HEK293T (cell line): ENCODE measurements at regions not wholly inside any gene's neighbourhood (a gene's known extent, or its start where the extent isn't known, plus 50 kb on each side); places are given as distances from the start of the nearest gene placed in this dataset.

Experiments
- BHLHE40 ChIP-seq: fragments of 450-650 bp; IDR thresholded peaks from 2 replicates; pipeline ENCODE4 v1.6.1; 2016; ENCODE audit warnings: mild to moderate bottlenecking, moderate library complexity, borderline replicate concordance
- FOXK2 ChIP-seq: fragments of 450-650 bp; IDR thresholded peaks from 2 replicates; pipeline ENCODE4 v1.6.1; 2016; ENCODE audit warnings: mild to moderate bottlenecking
- HDGF ChIP-seq: fragments of 450-650 bp; IDR thresholded peaks from 2 replicates; pipeline ENCODE4 v1.6.1; 2017; ENCODE audit warnings: antibody characterized with exemption, borderline replicate concordance
- NFRKB ChIP-seq: fragments of 450-650 bp; IDR thresholded peaks from 2 replicates; pipeline ENCODE4 v1.6.1; 2016; ENCODE audit warnings: mild to moderate bottlenecking, moderate library complexity
- SUZ12 ChIP-seq: fragments of 450-650 bp; IDR thresholded peaks from 2 replicates; pipeline ENCODE4 v1.6.1; 2016; ENCODE audit warnings: mild to moderate bottlenecking

DNA sequence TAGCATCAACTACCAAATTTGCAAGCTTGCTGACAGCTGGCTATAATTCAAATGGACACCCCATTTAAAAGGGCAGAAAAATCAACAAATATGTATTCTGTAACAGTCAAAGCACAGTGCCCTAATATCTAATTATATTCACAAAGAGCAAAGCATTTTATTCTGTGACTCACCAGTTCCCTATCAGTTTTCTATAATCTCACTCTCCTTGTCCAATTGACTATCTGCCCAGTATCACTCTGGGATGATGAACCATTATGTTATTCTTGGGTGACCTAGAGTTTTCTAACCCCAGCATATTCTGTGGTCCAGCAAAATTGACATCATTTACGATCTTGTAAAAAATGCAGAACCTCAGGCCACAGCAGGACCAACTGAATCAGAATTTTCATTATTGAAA is 82.0 kb upstream of the FREM3 start:
- TF ChIP-seq NFRKB (no peak), BHLHE40 (no peak), HDGF (no peak), FOXK2 (no peak), SUZ12 (no peak)
